GM18505 (cell line): ENCODE measurements at regions not wholly inside any gene's neighbourhood (a gene's known extent, or its start where the extent isn't known, plus 50 kb on each side); places are given as distances from the start of the nearest gene placed in this dataset.
"Not testable (repeated sequence)": the region's sequence is repeated elsewhere in the genome, so short reads cannot be mapped to it uniquely, and the experiment has no call there.

ENCODE experiments used
- ATAC-seq: cut with Tn5 transposase; IDR thresholded peaks from one replicate; pipeline ENCODE4 v1.9.1; 2021; ENCODE audit not compliant: unreplicated experiment
- POLR2A ChIP-seq: IDR thresholded peaks from 4 replicates; pipeline ENCODE4 v1.6.1; 2011; ENCODE audit warnings: borderline replicate concordance; ENCODE audit not compliant: insufficient read depth, insufficient read length; ENCODE audit errors: extremely low read depth

DNA sequence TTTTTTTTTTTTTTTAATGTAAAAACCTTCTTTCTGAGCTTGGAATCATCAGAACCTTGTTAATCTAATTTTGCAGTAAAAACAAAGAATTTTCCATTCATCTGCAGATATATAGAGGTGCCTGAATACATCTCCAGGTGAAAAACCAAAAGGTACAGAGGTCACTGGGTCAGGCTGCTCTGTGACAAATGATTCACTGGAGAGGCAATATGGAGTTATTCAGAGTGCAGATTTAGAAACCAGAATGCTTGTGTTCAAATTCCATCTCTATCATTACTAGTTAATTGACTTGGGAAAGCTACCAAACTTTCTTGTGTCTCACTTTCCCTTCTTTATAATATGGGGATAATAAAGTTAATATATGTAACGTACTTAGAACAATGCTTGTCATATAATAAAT, 51.5 kb upstream of the C1orf53 start:
- TF ChIP-seq POLR2A = no peak
- no peak for ATAC-seq

DNA sequence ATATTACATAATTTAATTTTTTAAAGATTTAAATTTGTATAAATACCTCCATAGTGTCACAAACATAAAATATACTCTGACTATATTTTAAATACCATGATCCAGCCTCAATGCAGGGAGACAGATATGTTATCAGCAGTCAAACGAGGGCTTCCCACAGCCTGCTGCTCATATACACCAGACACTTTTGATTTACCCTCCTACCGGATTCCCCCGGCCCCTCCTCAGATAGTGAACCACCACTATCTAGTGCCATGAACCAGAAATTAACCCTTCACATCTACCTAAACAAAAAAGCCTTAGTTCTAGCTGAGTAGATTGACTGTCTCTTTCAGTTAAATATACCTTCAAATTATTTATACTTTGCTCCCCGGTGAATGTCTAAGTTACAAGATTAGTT, 52.4 kb upstream of the C1orf53 start:
- no peak for TF ChIP-seq POLR2A
- no peak for ATAC-seq

DNA sequence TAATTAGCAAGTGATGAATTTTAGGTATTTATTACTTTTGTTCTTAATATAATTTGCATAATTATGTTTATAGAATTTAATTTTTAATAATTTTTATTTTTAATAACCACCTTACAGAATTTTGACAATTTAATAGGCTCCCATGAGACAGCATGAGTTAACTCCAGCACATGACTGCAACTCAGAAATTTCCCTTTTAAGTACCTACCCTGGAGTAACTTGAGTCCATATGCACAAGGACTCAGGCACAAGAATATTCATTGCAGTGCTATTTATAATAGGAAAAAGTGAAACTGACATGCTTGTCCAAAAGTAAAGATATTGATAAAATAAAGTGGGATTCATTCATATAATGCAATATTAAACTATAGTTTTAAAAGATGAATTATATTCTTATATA, 54.1 kb upstream of the C1orf53 start:
- no peak for ATAC-seq
- no peak for TF ChIP-seq POLR2A

DNA sequence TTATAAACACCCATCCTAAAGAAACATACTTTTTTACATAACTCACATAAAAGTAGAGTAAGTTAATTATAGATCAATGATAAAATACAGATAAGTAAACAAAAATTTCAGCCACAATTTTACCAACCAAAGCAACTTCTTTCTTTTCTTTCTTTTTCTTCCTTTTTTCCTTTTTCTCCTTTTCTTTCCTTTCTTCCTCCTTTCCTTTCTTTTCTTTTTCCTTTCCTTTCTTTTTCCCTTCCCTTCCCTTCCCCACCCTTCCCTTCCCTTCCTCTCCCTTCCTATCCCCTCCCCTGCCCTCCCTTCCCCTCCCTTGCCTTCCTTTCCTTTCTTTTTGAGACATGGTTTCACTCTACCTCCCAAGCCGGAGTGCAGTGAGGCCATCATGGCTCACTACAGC, 56.5 kb upstream of the C1orf53 start:
- no peak for ATAC-seq
- no peak for TF ChIP-seq POLR2A

DNA sequence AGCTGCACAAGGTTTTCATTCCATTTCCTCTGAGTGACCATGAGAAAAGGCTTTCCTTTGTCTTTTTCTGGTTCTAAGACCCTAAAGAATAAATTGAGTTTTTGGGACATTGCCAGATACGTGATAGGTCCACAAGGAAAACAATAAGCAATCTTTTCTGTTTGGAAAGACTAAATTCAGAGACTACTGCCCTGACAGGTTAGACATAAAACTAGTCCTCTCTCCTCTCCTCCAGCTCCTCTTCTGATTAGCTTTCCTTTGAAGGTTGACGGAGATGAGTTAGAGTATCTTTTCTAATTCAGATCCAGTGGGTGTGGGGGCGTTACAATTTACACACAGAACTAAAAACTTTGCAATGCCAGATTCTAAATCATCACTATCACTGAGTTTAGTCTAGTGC, 57.8 kb upstream of the C1orf53 start:
- no peak for ATAC-seq
- no peak for TF ChIP-seq POLR2A

DNA sequence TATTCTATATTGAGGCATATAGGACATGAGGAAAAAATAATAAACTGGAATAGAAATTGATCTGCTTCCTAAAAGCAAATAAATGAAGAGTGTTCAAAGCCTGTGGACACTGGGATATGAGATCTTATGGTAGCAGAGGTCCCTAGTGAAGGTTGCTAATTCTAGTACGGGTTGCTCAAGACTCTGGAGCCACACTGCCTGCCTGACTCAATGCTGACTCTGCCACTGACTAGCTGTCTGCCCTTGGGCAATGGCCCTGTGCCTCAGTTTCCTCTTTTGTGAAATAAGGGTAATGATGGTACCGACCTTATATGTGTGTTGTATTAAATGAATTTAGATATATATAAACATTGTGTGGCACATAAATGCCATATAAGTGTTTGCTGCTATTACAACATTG, 59.0 kb upstream of the C1orf53 start:
- no peak for ATAC-seq
- no peak for TF ChIP-seq POLR2A

DNA sequence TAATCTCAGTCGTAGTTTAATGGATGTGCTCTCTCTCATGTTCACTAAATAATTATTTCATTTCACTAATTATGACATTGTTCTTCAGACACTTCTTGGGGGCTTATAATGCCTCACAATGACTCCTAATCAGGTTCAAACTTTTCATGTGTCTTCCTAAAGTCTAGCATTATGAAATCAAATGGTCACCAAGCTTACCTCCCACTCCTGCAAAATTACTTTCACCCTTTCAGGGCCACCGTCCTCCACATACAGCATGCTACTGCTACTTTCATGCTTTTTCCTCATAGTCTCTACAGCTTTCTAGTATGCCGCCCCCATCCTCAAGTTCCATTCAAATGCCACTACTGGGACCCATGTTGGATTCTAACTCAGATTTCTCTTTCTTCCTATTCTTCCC, 59.8 kb upstream of the C1orf53 start:
- TF ChIP-seq POLR2A = no peak
- ATAC-seq = no peak

DNA sequence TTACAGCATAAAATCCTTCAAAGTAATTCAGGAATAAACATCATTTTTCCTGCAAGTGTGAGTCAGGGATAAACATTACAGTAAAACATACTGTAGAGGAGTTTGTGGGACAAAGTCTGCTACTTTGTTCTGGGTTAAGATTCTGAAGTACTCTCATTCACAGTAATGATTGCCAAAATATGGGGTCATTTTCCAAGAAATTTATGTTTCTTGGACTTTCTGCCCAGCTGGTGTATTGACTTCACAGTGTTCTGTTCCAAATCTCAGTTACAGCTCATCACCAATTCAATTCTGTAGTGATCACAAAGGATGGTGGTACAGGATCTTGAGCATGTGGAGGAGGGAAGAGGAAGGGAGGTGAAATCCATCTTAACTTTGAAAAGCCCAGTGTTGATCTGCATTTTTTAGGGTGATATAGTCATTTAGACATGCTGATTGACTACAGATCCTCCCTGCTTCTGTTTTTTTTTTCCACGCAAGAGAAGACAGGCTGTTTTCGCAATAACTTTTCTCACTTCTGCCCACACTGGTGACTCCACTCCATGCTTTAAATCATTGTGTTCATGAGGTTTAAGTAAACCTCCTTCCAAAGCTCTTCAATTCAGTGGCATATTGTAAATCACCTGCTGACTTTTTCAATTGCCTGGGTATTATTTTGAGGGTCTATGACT, 60.4 kb upstream of the C1orf53 start:
- ATAC-seq = no peak
- TF ChIP-seq POLR2A = no peak

DNA sequence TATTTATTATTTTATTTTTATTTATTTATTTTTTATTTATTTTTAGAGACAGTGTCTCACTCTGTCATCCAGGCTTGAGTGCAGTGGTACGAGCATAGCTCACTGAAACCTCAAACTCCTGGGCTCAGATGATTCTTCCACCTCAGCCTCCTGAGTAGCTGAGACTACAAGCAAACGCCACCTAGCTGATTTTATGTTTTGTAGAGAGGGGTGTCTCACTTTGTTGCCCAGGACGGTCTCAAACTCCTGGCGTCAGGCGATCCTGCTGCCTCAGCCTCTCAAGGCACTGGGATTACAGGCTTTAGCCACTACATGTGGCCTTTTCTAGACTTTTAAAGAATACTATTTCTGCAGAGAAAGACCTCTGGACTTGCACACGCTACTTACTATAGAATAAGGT, 61.3 kb upstream of the C1orf53 start:
- TF ChIP-seq POLR2A = no peak
- ATAC-seq = no peak

DNA sequence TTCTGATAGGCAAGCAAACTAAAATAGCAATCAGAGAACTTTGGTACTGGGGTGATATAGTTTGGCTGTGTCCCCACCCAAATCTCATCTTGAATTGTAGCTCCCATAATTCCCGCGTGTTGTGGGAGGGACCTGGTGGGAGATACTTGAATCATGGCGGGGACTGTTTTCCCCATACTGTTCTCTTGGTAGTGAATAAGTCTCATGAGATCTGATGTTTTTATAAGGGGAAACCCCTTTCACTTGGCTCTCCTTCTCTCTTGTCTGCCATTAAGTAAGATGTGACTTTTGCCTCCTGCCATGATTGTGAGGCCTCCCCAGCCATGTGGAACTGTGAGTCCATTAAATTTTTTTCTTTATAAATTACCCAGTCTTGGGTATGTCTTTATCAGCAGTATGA, 62.6 kb upstream of the C1orf53 start:
- ATAC-seq = not testable (repeated sequence)

DNA sequence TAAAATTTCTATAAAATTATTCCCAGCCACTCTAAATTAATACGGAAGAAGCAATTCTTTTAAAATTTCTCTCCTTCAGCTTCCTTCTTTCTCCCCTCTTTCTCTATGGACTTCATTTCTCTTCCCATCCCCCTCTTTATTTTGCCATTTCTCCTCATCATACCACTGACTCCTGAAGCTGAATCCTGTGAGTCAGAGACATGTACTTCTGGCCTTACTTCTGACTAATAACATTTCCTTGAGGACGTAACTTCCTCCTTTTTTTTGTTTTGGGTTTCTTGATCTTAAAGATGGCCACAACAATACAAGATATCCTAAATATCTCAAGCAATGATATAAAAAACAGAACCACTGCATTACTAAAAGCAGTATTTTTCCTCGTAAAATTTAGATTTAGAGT, 63.6 kb upstream of the DENND1B start:
- no peak for TF ChIP-seq POLR2A
- peak; percentile 56 for ATAC-seq

DNA sequence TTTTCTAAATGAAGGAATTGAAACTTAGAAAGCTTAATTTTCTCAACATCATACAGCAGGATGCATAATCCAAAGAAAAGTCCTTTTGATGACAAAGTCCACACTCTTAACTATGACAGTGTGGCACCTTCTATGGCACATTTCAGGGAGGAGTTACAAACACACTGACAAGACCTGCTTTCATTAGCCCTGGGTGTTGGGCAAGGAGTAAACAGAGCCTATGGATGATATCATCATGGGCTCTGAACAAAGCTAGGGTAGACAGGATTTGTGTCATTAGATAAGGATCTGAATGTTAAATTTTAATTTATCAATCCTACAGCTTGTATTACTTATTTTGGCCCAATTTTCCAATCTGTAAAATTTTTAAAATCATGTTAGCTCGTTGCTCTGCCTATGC, 62.6 kb upstream of the DENND1B start:
- ATAC-seq = no peak
- TF ChIP-seq POLR2A = no peak

DNA sequence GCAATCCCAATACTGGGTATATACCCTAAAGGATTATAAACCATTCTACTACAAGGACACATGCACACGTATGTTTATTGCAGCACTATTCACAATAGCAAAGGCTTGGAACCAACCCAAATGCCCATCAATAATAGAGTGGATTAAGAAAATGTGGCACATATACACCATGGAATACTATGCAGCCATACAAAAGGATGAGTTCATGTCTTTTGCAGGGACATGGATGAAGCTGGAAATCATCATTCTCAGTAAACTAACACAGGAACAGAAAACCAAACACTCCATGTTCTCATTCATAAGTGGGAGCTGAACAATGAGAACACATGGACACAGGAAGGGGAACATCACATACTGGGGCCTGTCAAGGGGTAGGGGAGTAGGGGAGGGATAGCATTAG, 61.1 kb upstream of the DENND1B start:
- not testable (repeated sequence) for ATAC-seq

DNA sequence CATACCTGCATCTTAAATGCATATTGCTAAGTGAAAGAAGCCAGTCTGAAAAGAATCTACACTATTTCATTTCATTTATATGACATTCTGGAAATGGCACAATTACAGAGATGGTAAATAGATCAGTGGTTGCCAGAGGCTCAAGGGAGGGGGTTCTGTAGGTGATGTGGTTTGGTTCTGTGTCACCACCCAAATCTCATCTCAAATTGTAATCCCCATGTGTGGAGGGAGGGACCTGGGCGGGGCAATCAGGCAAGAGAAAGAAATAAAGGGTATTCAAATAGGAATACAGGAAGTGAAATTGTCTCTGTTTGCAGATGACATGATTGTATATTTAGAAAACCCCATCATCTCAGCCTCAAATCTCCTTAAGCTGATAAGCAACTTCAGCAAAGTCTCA, 53.7 kb upstream of the DENND1B start:
- not testable (repeated sequence) for ATAC-seq

DNA sequence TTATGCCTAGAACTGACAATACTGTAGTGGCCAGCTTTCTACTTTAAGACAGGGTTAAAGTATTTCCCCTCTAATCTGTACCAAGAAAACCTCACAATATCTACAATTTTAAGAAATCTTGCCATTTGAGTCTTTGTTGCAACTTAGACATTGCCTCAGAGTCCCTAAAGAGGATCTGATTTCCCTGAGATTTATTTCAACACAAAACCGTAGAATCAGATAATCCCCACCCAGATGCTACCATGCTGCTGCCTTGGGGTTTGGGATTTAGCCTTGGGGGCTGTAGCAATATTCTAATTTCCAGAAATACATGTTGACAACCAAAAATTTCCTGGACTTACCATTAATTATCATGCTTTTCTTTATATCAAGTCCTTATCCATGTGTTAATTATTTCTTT, 50.3 kb upstream of the DENND1B start:
- no peak for TF ChIP-seq POLR2A
- ATAC-seq = no peak
